ENCODE measurements at regions not wholly inside any gene's neighbourhood (a gene's known extent, or its start where the extent isn't known, plus 50 kb on each side); places are given as distances from the start of the nearest gene placed in this dataset.

- TF ChIP-seq CTCF (IDR thresholded peaks at IDR 0.05) = no peak
- no peak for TF ChIP-seq POLR2A (IDR thresholded peaks at IDR 0.05)
- no peak for TF ChIP-seq POLR2AphosphoS5 (IDR thresholded peaks at IDR 0.05; ENCODE audit: insufficient read depth in 1 of 2, low read depth in 1 of 2)
Observed at GRCh38 chr2:219748671-219749570, 121.5 kb downstream of the SLC4A3 start.
